Activated B cell treated with CpG ODN at 0.5 μM for 24 hours (primary cell): ENCODE measurements at regions not wholly inside any gene's neighbourhood (a gene's known extent, or its start where the extent isn't known, plus 50 kb on each side); places are given as distances from the start of the nearest gene placed in this dataset.

Source experiments
- ATAC-seq: fragments of 200-7000 bp; cut with Tn5 transposase; one replicate; pipeline ENCODE4 v1.10.0; 2021; ENCODE audit warnings: low read depth, mild to moderate bottlenecking, moderate library complexity
- CTCF ChIA-PET: fragments of 350-600 bp; sonication (Branson Sonifier 250); formaldehyde crosslinking; loops from one replicate; lab custom pipeline; 2021; ENCODE audit warnings: antibody characterized with exemption; lab: Charles Lee
- POLR2A ChIA-PET: fragments of 350-600 bp; sonication (Branson Sonifier 250); formaldehyde crosslinking; loops from one replicate; lab custom pipeline; 2021; ENCODE audit warnings: antibody characterized with exemption; lab: Charles Lee
- DNase-seq: peaks from one replicate; pipeline ENCODE4 v3.0.0; 2022
- H3K27ac Mint-ChIP-seq: one replicate; pipeline ENCODE4 v1.8.0; 2020; ENCODE audit warnings: mixed read lengths
- H3K27me3 Mint-ChIP-seq: one replicate; pipeline ENCODE4 v1.8.0; 2021; ENCODE audit warnings: mixed read lengths
- H3K36me3 Mint-ChIP-seq: one replicate; pipeline ENCODE4 v1.8.0; 2021; ENCODE audit warnings: low read depth, mixed read lengths
- H3K4me1 Mint-ChIP-seq: one replicate; pipeline ENCODE4 v1.8.0; 2021; ENCODE audit warnings: mixed read lengths
- H3K4me3 Mint-ChIP-seq: one replicate; pipeline ENCODE4 v1.8.0; 2020; ENCODE audit warnings: mild to moderate bottlenecking, mixed read lengths
- H3K9me3 Mint-ChIP-seq: one replicate; pipeline ENCODE4 v1.8.0; 2020; ENCODE audit warnings: mixed read lengths
- intact Hi-C: fragments of 100-400 bp; cut with micrococcal nuclease; formaldehyde crosslinking; loops from one replicate; pipeline ENCODE4 v1.15.1; 2024
- TF ChIP-seq, protein P1 (sequence below): fragments of 200-600 bp; IDR thresholded peaks from one replicate; pipeline ENCODE4 v1.8.0; 2022; ENCODE audit warnings: antibody characterized with exemption, mild to moderate bottlenecking

DNA sequence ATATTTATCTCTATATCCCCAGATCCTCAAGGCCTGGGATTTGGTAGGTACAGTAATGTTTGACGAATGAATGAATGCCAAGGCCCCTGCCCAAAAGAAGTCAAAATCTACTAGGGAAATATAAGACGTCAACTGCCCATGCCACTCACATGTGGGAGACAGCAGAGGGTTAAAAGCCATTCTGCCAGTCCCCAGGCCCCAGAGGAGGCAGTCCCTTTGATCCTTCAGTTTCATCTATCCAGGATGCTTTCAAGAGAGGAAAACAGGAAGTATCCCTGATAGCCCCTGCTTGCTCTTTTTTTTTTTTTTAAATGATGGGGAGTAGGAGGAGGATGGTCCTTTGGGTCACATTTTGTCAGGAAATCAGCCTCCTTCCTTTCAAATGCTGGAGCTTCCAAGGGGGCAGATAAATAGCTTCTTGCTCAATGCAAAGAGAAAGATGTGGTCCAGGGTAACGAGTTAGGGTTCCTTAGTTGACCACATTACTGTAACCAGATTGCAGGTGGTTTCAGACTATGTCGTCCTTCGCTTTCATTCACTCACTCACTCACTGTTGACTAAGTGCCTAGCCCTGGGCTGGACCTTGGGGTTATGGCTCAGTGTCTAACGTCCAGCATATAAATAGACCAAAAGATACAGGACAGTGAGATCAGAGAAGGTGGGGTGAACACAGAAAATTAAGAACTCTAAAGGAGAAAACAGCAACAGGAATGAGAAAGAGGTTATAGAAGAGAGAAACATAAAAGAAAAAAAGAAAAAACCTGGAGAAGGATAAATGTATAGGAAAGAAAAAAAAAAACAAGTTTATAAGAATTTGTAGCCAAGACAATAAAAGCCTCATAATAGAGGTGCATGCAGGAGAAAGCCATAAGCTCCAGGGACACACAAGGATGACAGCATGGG, 64.6 kb upstream of the PIM1 start:
- CTCF ChIA-PET: interaction anchor here (1.5 kb wide), 1 partner anchor 54 kb away, joined by 5 read pairs; no protein-coding TSS in a partner anchor
- no peaks in the 10 kb centered on the region for H3K36me3 Mint-ChIP-seq
- TF ChIP-seq, protein P1, sequence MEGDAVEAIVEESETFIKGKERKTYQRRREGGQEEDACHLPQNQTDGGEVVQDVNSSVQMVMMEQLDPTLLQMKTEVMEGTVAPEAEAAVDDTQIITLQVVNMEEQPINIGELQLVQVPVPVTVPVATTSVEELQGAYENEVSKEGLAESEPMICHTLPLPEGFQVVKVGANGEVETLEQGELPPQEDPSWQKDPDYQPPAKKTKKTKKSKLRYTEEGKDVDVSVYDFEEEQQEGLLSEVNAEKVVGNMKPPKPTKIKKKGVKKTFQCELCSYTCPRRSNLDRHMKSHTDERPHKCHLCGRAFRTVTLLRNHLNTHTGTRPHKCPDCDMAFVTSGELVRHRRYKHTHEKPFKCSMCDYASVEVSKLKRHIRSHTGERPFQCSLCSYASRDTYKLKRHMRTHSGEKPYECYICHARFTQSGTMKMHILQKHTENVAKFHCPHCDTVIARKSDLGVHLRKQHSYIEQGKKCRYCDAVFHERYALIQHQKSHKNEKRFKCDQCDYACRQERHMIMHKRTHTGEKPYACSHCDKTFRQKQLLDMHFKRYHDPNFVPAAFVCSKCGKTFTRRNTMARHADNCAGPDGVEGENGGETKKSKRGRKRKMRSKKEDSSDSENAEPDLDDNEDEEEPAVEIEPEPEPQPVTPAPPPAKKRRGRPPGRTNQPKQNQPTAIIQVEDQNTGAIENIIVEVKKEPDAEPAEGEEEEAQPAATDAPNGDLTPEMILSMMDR: no peak
- no peaks in the 10 kb centered on the region for H3K9me3 Mint-ChIP-seq
- ATAC-seq: no peak
- DNase-seq: no peak
- POLR2A ChIA-PET: interaction anchor here (0.6 to 4.0 kb wide), 3 partner anchors 55 to 93 kb away, joined by 3 to 48 read pairs (median 3); partner anchors contain the start of gene PIM1
- no peaks in the 10 kb centered on the region for H3K27me3 Mint-ChIP-seq
- H3K4me1 Mint-ChIP-seq: peaks cover 38% of the 10 kb centered on the region
- H3K27ac Mint-ChIP-seq: peak overlapping the region; percentile 31
- intact Hi-C loops: loop anchor here (10.0 kb wide), 1 partner anchor 681 kb away; no protein-coding TSS in a partner anchor
- H3K4me3 Mint-ChIP-seq: no peak overlapping the region

DNA sequence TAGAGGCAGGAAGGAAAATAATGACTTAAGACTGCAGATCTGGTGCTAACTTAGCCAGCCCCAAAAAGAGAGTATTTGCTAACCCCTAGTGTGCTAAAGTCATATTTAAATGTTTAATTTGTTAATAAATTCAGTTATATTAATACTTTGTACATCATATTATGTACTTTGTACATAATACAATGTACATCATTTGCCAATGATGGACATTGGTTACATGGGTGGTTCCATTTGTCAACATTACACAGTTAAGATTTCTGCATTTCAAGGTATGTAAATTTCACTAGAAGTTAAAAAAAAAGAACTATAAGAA, 63.9 kb upstream of the PIM1 start:
- Mint-ChIP-seq H3K9me3 (no peaks in the 10 kb centered on the region), H3K4me3 (no peak overlapping the region), H3K4me1 (peaks cover 33% of the 10 kb centered on the region), H3K27me3 (no peaks in the 10 kb centered on the region), H3K36me3 (no peaks in the 10 kb centered on the region), H3K27ac (no peak overlapping the region)
- TF ChIP-seq, protein P1: no peak
- DNase-seq (no peak), ATAC-seq (no peak)
- ChIA-PET CTCF (no interaction called here), POLR2A (no interaction called here)
- intact Hi-C loops: loop anchor here (10.0 kb wide), 1 partner anchor 681 kb away; no protein-coding TSS in a partner anchor

DNA sequence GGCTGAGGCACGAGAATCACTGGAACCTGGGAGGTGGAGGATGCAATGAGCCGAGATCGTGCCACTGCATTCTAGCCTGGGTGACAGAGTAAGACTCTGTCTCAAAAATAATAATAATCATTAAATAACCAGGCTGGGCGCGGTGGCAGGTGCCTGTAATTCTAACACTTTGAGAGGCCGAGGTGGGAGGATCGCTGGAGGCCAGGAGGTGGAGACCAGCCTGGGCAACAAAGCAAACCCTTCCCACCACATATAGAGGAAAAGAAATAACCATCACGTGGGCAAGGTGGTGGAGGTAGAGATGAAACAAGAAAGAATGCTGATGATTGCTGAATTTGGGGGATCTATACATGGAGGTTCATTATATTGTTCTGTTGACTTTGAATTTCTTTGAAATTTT, 63.4 kb upstream of the PIM1 start:
- Mint-ChIP-seq H3K36me3 (no peaks in the 10 kb centered on the region), H3K27ac (no peak overlapping the region)

DNA sequence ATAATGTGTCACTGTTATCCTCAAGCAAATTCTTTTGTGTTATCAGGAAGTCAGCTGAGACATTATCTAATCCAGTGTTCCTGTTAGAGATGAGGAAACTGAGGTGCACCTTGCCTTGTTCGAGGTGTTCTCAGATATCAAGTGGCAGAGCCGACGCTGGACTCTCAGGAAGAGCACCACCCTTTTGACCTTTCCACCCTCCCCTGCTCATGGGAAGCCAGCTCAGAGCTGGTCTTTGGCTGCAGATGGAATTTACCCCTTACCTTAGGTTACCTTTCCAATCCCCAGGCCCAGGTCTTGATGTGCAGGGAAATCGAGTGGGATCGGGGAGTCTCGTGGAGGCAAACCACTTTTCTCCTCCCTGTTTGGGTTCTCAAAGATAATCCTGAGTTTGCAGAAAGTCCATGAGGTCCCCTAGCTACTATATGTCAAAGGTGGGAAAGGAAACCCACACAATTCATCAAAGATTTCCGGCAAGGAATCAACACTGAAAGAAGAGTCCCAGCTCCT, 62.9 kb upstream of the PIM1 start:
- CTCF ChIA-PET: no interaction called here
- TF ChIP-seq, protein P1: no peak

More for the DNA sequence above, 63.4 kb upstream of the PIM1 start:
- no peaks in the 10 kb centered on the region for H3K27me3 Mint-ChIP-seq
- no peak overlapping the region for H3K4me3 Mint-ChIP-seq
- peaks cover 27% of the 10 kb centered on the region for H3K4me1 Mint-ChIP-seq
- H3K9me3 Mint-ChIP-seq: no peaks in the 10 kb centered on the region
- ChIA-PET CTCF (no interaction called here), POLR2A (interaction anchor here (0.8 kb wide), 1 partner anchor 62 kb away, joined by 3 read pairs; no protein-coding TSS in a partner anchor)
- ATAC-seq (no peak), DNase-seq (no peak)
- intact Hi-C loops: loop anchor here (10.0 kb wide), 1 partner anchor 682 kb away; no protein-coding TSS in a partner anchor
- TF ChIP-seq, protein P1: no peak

More for the DNA sequence above, 62.9 kb upstream of the PIM1 start:
- no peaks in the 10 kb centered on the region for H3K9me3 Mint-ChIP-seq
- H3K27me3 Mint-ChIP-seq: no peaks in the 10 kb centered on the region
- intact Hi-C loops: loop anchor here (10.0 kb wide), 1 partner anchor 682 kb away; no protein-coding TSS in a partner anchor
- H3K27ac Mint-ChIP-seq: no peak overlapping the region
- POLR2A ChIA-PET: interaction anchor here (0.8 kb wide), 1 partner anchor 62 kb away, joined by 3 read pairs; no protein-coding TSS in a partner anchor
- DNase-seq (no peak), ATAC-seq (no peak)
- no peaks in the 10 kb centered on the region for H3K36me3 Mint-ChIP-seq
- H3K4me3 Mint-ChIP-seq: no peak overlapping the region
- H3K4me1 Mint-ChIP-seq: peaks cover 22% of the 10 kb centered on the region
